ENCODE measurements at regions not wholly inside any gene's neighbourhood (a gene's known extent, or its start where the extent isn't known, plus 50 kb on each side); places are given as distances from the start of the nearest gene placed in this dataset.

DNA sequence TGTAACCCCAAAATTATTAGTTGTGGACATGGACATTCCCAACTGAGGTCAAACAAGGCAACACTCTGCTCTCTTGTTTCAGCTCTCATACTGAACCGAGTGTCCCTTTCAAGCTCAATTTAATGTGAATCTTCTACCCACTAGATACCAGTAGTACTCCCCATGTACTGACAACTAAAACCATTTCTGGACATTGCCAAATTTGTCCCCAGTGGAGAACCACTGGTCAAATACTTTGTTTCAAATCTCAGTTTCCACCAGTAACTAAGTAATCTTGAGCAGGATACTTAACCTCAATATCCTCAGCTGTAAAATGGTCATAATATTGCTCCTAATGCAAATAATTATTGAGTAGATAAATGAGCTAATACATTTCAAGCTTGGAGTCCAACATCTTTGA is 566.0 kb downstream of the ZIC1 start:
- no peak for TF ChIP-seq POLR2A (IDR thresholded peaks at IDR 0.05)
- TF ChIP-seq, protein P1, sequence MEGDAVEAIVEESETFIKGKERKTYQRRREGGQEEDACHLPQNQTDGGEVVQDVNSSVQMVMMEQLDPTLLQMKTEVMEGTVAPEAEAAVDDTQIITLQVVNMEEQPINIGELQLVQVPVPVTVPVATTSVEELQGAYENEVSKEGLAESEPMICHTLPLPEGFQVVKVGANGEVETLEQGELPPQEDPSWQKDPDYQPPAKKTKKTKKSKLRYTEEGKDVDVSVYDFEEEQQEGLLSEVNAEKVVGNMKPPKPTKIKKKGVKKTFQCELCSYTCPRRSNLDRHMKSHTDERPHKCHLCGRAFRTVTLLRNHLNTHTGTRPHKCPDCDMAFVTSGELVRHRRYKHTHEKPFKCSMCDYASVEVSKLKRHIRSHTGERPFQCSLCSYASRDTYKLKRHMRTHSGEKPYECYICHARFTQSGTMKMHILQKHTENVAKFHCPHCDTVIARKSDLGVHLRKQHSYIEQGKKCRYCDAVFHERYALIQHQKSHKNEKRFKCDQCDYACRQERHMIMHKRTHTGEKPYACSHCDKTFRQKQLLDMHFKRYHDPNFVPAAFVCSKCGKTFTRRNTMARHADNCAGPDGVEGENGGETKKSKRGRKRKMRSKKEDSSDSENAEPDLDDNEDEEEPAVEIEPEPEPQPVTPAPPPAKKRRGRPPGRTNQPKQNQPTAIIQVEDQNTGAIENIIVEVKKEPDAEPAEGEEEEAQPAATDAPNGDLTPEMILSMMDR (IDR thresholded peaks at IDR 0.05): no peak

All from esophagus squamous epithelium (tissue), 4 donors.